Activated T-helper 1 cell treated with anti-CD3 and anti-CD28 coated beads, Interleukin-2, amount 50 U/mL, for 16 hours (primary cell): ENCODE measurements at regions not wholly inside any gene's neighbourhood (a gene's known extent, or its start where the extent isn't known, plus 50 kb on each side); places are given as distances from the start of the nearest gene placed in this dataset.
A peak's percentile ranks its signal among the peaks of the same experiment; 100 is the strongest.

Experiments
- DNase-seq, 2 donors: peaks; one replicate each; pipeline ENCODE4 v3.0.0-alpha.2; 2020; ENCODE audit warnings: low read depth in 1 of 2, low spot score in 1 of 2

- DNase-seq = no peak
Measured at GRCh38 chr9:93829271-93830011, 125.7 kb downstream of the BARX1 start.

GRCh38 chr9:93828331-93829097 lies 126.6 kb downstream of the BARX1 start:
- no peak for DNase-seq

GRCh38 chr9:93827545-93828330 lies 127.4 kb downstream of the BARX1 start:
- no peak for DNase-seq

- DNase-seq = no peak
Measured at GRCh38 chr9:93826905-93827544, 128.1 kb downstream of the BARX1 start.

GRCh38 chr9:93826209-93826608 lies 128.9 kb downstream of the BARX1 start:
- peak in 1 of 2 donors; percentile 29 for DNase-seq

- no peak for DNase-seq
Measured at GRCh38 chr9:93825348-93826115, 129.6 kb downstream of the BARX1 start.

GRCh38 chr9:93824386-93825294 lies 130.5 kb downstream of the BARX1 start:
- DNase-seq = no peak

- no peak for DNase-seq
Measured at GRCh38 chr9:93823245-93824072, 131.7 kb downstream of the BARX1 start.

GRCh38 chr9:93822229-93822628 lies 132.9 kb downstream of the BARX1 start:
- DNase-seq = no peak

- no peak for DNase-seq
Measured at GRCh38 chr9:93821307-93821703, 133.8 kb downstream of the BARX1 start.

GRCh38 chr9:93820667-93821306 lies 134.4 kb downstream of the BARX1 start:
- no peak for DNase-seq

GRCh38 chr9:93819905-93820304 lies 135.2 kb downstream of the BARX1 start:
- no peak for DNase-seq

GRCh38 chr9:93818827-93819472 lies 136.2 kb downstream of the BARX1 start:
- DNase-seq = no peak

- DNase-seq = no peak
Measured at GRCh38 chr9:93818237-93818636, 136.9 kb downstream of the BARX1 start.

- DNase-seq = no peak
Measured at GRCh38 chr9:93815677-93816076, 139.5 kb downstream of the BARX1 start.

- DNase-seq = no peak
Measured at GRCh38 chr9:93815135-93815534, 140.0 kb downstream of the BARX1 start.

- no peak for DNase-seq
Measured at GRCh38 chr9:93814077-93814956, 140.8 kb downstream of the BARX1 start.
